ENCODE measurements at regions not wholly inside any gene's neighbourhood (a gene's known extent, or its start where the extent isn't known, plus 50 kb on each side); places are given as distances from the start of the nearest gene placed in this dataset.

DNA sequence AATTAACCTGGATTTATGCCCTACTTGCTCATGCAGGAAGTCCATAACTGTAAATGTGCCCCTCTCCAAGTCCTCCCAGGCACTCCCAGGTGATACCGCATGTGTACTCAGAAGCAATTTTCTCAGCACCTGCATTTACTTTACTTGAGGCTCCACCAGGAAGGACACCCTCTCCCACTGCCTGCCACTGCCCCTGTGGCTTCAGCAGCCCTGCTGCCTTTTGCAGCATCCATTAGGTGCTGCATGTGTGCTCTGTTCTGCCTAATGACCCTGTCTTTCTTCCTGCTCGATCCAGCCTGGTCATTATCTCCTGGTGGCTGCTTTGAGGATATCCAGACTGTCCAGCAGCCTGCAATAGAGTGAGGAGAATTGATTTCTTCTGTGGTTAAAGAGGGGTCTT, 107.6 kb upstream of the SEMA6D start:
- no peak for DNase-seq

DNA sequence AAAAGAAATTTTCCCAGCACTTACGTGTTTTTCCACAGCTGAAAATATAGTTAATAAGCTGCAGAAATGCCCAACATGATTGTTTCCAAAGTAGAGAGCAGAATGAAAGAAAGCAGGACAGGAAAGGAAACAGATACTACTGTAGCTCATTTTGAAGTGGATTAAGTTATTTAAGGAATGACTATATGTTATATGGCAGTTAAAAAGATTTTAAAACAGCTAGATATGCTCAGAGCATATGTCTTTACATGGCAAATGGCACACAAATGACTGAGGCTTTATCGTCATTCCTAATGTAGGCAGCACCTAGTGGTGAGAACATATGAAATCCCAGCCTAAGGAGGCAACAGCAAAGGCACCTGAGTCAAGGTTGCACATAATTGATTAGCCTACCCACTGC, 106.6 kb upstream of the SEMA6D start:
- no peak for DNase-seq

DNA sequence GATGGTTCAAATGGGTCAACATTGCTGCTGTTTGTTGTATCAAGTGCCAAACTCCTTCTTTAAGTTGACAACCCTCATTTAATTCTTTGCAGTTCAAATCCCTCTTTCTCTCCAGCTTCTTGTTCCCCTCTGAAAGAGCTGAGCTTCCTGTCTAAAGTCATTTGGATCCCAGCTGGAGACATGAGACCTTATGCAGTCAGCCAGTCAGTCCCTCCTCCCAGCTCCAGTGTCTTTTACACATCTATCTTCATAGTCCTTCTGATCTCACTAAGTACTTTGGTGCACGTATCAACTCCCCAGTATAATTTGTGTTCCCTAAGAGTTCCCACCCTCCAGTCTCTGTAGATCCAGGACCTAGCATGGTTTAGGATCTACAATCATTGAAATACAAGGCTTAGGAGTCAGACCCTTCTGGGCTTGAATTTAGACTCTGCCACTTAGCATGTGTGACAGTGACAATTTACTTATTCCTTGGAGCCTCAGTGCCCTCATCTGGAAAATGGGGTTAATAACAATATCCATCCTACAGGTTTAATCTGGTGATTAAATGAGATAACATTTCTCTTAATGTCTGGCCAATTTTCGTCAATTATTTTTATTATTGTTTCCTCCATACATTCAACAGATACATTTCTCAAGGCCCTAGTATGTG, 102.8 kb upstream of the SEMA6D start:
- DNase-seq, result no peak

DNA sequence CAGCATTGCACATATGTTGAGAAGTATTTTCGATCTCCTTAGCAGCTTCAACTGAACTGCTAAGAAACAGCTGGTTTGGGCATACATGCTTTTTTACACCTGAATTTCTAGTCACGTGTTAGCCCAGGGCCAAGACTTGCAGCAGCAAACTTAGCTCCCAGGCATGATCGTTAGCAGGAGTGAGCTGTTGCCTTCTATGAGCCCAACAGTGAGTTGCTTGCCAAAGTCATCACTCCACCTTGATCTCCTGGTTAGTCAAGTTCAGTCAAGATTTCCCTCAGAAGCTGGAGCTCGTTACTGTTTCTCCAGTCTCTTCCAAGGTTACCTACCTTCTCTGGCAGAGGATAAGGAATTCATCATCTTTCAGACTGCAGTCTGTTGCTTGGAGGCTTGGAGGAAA, 100.4 kb upstream of the SEMA6D start:
- no peak for DNase-seq

DNA sequence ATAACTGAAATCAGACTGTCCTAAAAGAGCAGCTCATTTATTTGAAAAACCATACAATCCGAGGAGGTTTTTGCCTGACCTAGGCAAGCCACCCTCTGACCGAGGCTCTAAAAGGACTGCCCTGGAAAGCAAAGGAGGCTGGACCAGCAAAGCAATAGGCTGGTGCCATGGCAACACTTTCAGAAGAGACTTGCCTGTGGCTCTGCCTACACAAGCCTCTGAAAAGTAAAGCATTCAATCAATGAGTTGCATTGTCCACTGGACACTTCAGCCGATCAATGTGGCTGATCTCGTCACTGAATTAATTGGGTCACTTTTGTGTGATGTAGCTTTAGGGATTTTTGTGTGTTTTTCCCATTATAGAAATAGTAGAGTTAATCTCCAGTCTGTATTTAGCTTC, 99.1 kb upstream of the SEMA6D start:
- DNase-seq, result no peak

DNA sequence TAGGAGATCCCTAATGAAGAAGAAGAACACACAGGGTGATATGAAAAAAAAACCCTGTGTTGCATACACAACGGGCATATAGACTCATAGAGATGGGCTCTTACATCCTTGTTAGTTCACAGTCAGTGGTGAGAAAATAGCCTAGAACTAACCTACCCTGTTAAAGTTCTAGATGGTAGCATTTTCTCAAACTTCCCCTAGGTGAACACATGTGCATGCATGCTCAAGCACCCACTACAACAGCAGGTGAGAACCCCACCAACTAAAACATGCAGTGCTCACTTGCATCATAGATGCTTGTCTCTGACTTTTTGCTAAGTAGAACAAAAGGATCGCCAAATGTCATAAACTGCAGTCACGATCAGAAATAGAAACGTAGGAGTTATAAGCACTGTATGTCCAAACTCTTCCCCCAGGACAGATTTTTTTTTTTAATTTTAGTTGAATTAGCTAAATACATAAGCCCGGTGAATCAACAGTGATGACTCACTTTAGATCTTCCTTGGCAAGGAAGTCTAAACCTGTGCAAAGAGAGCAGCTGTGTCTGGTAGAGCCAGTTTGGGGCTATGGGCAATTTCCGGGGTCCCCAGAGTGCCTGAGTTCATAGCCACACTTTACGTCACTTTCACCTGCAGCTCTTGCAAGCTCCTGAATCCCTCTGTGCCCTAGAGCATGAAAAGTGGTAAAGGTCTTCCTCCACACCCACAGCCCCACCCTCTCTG, 96.2 kb upstream of the SEMA6D start:
- no peak for DNase-seq

DNA sequence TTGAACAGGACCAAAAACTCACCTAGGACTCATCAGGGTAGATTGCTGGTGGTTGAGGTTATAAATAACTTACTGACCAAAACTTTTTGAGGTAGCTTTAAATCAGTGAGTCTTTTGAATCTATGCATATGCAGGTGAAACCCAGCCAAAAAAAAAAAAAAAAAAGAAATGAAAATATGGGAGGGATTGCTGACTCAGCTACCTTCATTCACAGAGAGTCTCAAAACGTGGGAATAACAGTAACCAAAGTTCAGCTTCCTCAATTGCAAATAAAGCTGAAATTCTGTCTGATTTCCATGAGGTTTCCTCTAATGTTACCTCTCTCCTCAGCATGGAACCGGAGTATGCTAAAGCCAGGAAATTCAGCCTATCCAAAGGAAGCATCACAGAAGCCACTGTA, 95.2 kb upstream of the SEMA6D start:
- DNase-seq, result no peak

DNA sequence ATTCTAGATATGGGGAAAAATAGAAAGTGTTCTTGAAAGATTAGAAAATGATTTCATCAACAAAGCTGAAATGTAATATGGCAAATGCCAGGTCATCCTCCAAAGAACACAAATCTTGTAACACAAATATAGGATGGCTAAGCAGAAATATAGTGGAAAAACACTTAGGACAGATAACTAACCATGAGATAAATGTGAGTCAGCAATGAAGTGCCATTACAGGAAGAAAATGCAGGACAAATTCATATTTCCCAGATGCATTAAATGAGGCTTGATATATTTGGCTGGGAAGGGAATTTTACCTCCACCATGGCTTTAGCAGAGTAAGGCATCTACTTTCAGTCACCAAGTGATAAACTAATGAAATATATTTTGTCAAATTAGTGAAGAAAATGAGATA, 92.8 kb upstream of the SEMA6D start:
- no peak for DNase-seq

DNA sequence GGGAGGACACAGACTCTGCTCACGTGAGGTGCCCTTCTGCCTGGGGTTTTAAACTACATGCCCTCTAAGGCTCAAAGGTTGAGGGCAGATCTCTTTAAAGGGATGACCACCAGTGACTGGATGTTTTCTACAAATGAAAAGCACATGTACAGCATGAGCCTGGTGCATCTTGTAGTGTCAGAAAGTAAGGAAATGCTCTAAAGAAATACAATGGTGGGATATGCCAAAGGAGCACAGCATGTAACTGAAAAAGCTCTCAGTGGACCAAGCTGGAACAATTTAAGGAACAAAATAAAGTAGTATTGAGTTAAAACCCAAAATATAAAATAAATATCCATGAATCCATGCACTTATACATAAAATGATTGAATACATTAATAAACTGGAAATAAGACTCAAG, 78.3 kb upstream of the SEMA6D start:
- DNase-seq, result no peak

DNA sequence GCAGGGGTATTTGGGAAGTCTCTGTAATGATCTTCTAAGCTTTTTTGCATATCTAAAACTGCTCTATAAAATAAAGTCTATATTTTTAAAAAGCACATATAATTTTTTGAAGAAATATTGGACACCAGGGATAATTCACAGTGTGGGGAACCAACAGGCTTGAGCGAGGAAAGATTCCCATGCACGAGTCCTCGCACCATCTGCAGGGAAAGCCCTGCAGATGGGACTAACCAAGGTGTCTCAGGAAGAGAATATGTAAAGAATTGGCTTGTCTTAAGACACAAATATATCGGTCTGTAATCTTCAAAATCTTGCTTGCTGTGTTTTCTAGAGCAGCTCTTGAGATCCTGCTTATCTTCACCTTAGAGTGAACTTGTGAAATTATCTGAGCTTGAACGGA, 77.2 kb upstream of the SEMA6D start:
- no peak for DNase-seq

DNA sequence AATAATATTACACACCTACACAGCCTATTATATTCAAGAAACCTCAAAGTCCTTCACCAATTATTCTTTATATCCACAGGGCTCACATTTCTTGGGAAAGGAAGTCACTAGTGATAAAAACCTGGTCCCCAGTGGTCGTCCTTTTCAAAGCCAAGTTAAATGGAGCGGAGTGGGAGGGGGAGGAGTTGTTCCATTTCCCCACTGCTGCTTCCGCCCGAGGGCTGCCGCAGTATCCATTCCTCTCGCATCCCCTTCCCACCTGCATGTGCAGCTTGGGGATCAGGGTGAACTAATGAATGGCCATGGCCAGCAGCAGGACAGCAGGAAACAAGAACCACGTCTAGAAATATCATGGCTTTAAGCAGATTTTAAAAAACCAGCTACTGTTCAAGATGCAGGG, 76.4 kb upstream of the SEMA6D start:
- DNase-seq, result no peak

DNA sequence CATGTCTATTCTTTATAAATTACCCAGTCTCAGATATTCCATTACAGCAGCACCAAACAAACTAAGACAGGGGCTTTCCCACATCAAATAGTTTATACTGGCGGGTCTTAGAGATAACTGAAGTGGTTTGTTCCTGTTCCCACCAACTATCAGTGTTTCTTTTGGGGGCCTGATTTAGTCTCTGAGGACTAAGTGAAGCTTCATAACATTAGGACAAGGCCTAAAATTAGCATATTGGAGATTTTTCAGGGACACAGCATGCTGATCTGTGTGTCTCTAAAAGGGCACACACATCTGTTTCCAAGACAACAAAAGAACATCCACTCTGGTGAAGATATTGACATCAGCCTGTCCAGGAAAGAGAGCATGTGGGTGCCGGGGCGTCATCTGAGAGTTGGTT, 72.6 kb upstream of the SEMA6D start:
- no peak for DNase-seq

DNA sequence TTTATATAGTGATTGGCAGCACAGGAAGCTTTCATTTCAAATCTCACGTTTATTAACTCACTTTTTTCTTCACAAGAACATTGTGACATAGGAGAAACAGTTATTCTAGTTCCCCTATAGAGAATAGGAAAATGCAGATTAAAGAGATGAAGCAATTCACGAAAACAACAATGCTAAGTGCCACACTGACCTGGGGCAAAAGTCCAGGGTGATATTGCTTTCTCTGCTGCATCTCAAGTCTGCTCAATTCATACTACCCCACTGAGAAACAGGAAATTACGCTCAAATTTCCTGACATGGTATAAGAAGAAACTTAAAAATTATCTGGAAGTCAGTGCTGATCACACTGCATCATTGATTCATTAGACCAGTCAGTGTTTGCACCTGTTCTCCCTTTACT, 66.7 kb upstream of the SEMA6D start:
- DNase-seq, result no peak

DNA sequence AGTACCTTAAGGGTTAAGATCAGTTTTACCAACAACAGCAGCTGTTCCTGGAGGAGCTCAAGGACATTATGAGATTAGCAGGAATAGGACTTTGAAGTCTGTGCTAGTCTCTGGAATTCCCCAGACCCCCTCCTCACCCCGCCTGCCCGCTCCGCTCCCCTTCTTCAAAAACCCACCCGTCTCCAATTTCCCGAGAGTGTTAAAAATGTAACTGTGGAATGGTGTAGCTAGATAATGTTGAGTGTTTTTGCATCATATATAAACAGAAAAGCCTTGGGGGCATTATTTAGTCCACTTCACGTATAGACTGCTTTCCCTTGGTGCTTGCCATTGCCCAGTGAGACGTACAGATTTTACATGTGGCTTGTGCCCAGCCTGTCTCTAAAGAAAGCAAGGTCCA, 65.0 kb upstream of the SEMA6D start:
- DNase-seq, result no peak

DNA sequence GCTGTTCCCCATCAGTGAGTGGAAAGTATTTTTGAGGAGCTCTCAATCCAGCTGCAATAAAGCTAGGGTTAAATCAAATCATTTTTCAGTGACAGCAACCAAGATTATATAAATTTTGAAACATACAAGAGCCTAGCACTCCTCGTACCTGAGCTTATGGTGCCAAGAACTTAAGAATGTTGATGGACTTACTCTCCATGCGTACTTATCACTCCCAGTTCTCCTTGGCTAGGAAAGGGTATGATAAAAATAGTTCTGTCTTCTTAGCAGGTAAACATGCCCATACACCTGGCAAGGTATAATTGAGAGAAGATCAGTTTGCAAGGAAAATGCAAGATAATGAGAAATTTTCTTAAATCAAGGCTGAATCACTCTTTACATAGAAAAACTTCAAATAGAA, 64.5 kb upstream of the SEMA6D start:
- no peak for DNase-seq

DNA sequence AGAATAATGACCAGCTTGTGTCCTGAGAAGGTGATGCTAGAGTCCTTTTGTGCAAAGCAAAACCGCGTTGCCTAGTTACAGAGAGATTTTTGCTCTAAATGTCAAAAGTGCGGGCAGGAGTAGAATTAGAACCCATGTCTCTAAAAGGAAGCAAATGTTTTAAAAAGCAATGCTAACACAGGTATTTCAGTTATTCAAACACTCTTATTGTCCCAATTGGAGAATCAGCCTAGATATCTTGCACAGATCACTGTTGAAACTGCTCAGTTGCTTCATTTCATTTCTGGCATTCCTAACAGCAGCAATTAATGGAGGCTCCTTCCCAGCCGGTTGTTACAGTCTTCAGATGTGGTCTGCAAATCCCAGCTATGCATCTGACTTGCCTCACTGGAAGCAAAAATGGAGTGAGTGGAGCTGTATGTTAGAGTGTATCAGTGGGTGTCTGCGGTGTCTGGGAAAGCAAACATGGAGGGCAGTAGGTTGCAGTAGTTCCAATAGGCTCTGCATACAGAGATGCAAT, 55.6 kb upstream of the SEMA6D start:
- DNase-seq, result no peak

DNA sequence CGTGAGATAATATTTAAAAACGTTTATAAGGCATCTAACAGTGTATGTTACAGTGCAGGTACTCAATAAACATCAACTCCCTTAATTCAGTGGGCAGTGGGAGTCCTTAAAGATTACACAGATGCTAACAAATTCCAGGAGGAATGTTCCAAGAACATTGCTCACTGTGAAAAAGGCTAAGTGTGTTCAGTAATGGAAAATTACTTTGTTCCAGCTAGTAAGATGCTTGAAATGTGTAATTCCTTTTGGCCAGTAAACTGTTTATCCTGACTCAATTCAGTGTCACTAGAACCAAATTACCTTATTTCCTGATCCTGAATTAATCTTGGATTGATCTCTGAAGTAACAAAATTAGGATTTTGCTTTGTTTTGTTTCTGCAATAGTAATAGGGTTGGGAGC, 54.2 kb upstream of the SEMA6D start:
- no peak for DNase-seq
